CD4-positive, alpha-beta memory T cell (primary cell): ENCODE measurements at regions not wholly inside any gene's neighbourhood (a gene's known extent, or its start where the extent isn't known, plus 50 kb on each side); places are given as distances from the start of the nearest gene placed in this dataset.
A peak's percentile ranks its signal among the peaks of the same experiment; 100 is the strongest.

Experiments
- CTCF ChIA-PET: fragments of 350-600 bp; sonication (Branson Sonifier 250); formaldehyde crosslinking; loops from one replicate; lab custom pipeline; 2021; ENCODE audit warnings: inconsistent platforms; ENCODE audit not compliant: partially characterized antibody; lab: Charles Lee
- POLR2A ChIA-PET: fragments of 350-600 bp; sonication (Branson Sonifier 250); formaldehyde crosslinking; loops from one replicate; lab custom pipeline; 2021; ENCODE audit not compliant: partially characterized antibody; lab: Charles Lee
- DNase-seq, 5 donors: peaks; one replicate each; pipeline versions ENCODE4 v3.0.0 to v3.0.0-alpha.2; 2020 to 2022; ENCODE audit warnings: mixed read lengths in 1 of 5
- H3K27ac ChIP-seq: one replicate; pipeline ENCODE4 v1.7.0; 2013; ENCODE audit warnings: low read depth, low read length
- H3K27me3 ChIP-seq: 2 replicates; pipeline ENCODE4 v1.7.0; 2013; ENCODE audit warnings: mild to moderate bottlenecking, low read length, moderate library complexity; ENCODE audit not compliant: insufficient read depth
- H3K36me3 ChIP-seq: 2 replicates; pipeline ENCODE4 v1.7.0; 2013; ENCODE audit warnings: mild to moderate bottlenecking, low read length, moderate library complexity; ENCODE audit not compliant: insufficient read depth
- H3K4me1 ChIP-seq: 2 replicates; pipeline ENCODE4 v1.7.0; 2013; ENCODE audit warnings: mild to moderate bottlenecking, low read length, moderate library complexity; ENCODE audit not compliant: insufficient read depth
- H3K4me3 ChIP-seq, 2 donors: one replicate each; pipeline ENCODE4 v1.7.0; 2013; ENCODE audit warnings: low read length in 2 of 2, mild to moderate bottlenecking in 1 of 2
- H3K9me3 ChIP-seq, 2 donors: one replicate each; pipeline ENCODE4 v1.7.0; 2013; ENCODE audit warnings: low read length in 2 of 2, control low read depth in 1 of 2; ENCODE audit not compliant: control insufficient read depth in 1 of 2
- H3K27ac Mint-ChIP-seq, 7 donors: one replicate each; pipeline ENCODE4 v1.8.0; 2020 to 2021; ENCODE audit warnings: mixed read lengths in 7 of 7, mild to moderate bottlenecking in 6 of 7, inconsistent platforms in 3 of 7, moderate library complexity in 3 of 7
- H3K27me3 Mint-ChIP-seq, 2 donors: one replicate each; pipeline ENCODE4 v1.8.0; 2020 to 2021; ENCODE audit warnings: mixed read lengths in 2 of 2
- H3K36me3 Mint-ChIP-seq, 2 donors: one replicate each; pipeline ENCODE4 v1.8.0; 2020 to 2021; ENCODE audit warnings: mixed read lengths in 2 of 2, inconsistent platforms in 1 of 2, mild to moderate bottlenecking in 1 of 2
- H3K4me1 Mint-ChIP-seq, 4 donors: one replicate each; pipeline ENCODE4 v1.8.0; 2020 to 2021; ENCODE audit warnings: mixed read lengths in 4 of 4, mild to moderate bottlenecking in 1 of 4
- H3K4me3 Mint-ChIP-seq, 8 donors: one replicate each; pipeline ENCODE4 v1.8.0; 2020 to 2021; ENCODE audit warnings: mixed read lengths in 8 of 8, mild to moderate bottlenecking in 7 of 8, moderate library complexity in 6 of 8, inconsistent platforms in 3 of 8
- H3K9me3 Mint-ChIP-seq, 8 donors: one replicate each; pipeline ENCODE4 v1.8.0; 2020 to 2021; ENCODE audit warnings: mixed read lengths in 8 of 8, mild to moderate bottlenecking in 5 of 8, inconsistent platforms in 3 of 8, moderate library complexity in 1 of 8
- intact Hi-C: fragments of 100-400 bp; cut with micrococcal nuclease; formaldehyde crosslinking; loops from one replicate; pipeline ENCODE4 v1.15.1; 2023

- Histone ChIP-seq H3K27me3 (no peaks in the 10 kb centered on the region), H3K4me1 (no peaks in the 10 kb centered on the region), H3K9me3 (no peaks in the 10 kb centered on the region), H3K4me3 (no peak overlapping the region), H3K27ac (no peak overlapping the region), H3K36me3 (no peaks in the 10 kb centered on the region)
- peaks cover 9 to 16% of the 10 kb centered on the region in 2 donors for H3K27me3 Mint-ChIP-seq
- H3K36me3 Mint-ChIP-seq, result no peaks in the 10 kb centered on the region
- POLR2A ChIA-PET, result no interaction called here
- intact Hi-C loops, result no loop called here
- CTCF ChIA-PET, result interaction anchor here (1.1 to 1.2 kb wide), 2 partner anchors 10 to 514 kb away, joined by 4 read pairs; no protein-coding TSS in a partner anchor
- H3K4me3 Mint-ChIP-seq, result peak overlapping the region; percentile 22 to 79 (median 61)
- H3K9me3 Mint-ChIP-seq, result no peaks in the 10 kb centered on the region
- H3K27ac Mint-ChIP-seq, result peak overlapping the region in 2 of 7 donors; percentile 42 to 60
- peaks cover 3 to 16% (median 7%) of the 10 kb centered on the region in 4 donors for H3K4me1 Mint-ChIP-seq
- peak in 4 of 5 donors; percentile 23 to 37 (median 26) for DNase-seq
These were observed 136.3 kb downstream of the LY86 start for GRCh38 chr6:6724539-6725467.

GRCh38 chr6:6725468-6726209, 137.1 kb downstream of the LY86 start:
- ChIA-PET POLR2A (no interaction called here), CTCF (no interaction called here)
- Histone ChIP-seq H3K27ac (no peak overlapping the region), H3K36me3 (no peaks in the 10 kb centered on the region), H3K4me3 (no peak overlapping the region), H3K4me1 (no peaks in the 10 kb centered on the region), H3K27me3 (no peaks in the 10 kb centered on the region), H3K9me3 (no peaks in the 10 kb centered on the region)
- intact Hi-C loops, result no loop called here
- Mint-ChIP-seq H3K4me1 (peaks cover 3 to 16% (median 7%) of the 10 kb centered on the region in 4 donors), H3K27ac (peak overlapping the region in 1 of 7 donors; percentile 38), H3K9me3 (no peaks in the 10 kb centered on the region), H3K4me3 (peak overlapping the region in 2 of 8 donors; percentile 11 to 61), H3K36me3 (no peaks in the 10 kb centered on the region), H3K27me3 (peaks cover 9 to 16% of the 10 kb centered on the region in 2 donors)
- no peak for DNase-seq

- no peaks in the 10 kb centered on the region for H3K27me3 ChIP-seq
These were observed 139.8 kb downstream of the LY86 start for GRCh38 chr6:6728169-6728941.

GRCh38 chr6:6729971-6730370, 141.5 kb downstream of the LY86 start:
- Mint-ChIP-seq H3K27me3 (peaks cover 13 to 30% of the 10 kb centered on the region in 2 donors), H3K4me3 (no peak overlapping the region), H3K27ac (no peak overlapping the region), H3K9me3 (peaks cover 0 to 1% (median 0%) of the 10 kb centered on the region in 8 donors), H3K4me1 (peaks cover 0 to 9% (median 3%) of the 10 kb centered on the region in 4 donors), H3K36me3 (no peaks in the 10 kb centered on the region)
- Histone ChIP-seq H3K27ac (no peak overlapping the region), H3K27me3 (no peaks in the 10 kb centered on the region), H3K4me1 (no peaks in the 10 kb centered on the region), H3K36me3 (no peaks in the 10 kb centered on the region), H3K4me3 (no peak overlapping the region), H3K9me3 (no peaks in the 10 kb centered on the region)
- DNase-seq, result no peak
- POLR2A ChIA-PET, result no interaction called here
- intact Hi-C loops, result no loop called here
- CTCF ChIA-PET, result no interaction called here

More at GRCh38 chr6:6728169-6728941, 139.8 kb downstream of the LY86 start:
- peaks cover 3 to 16% (median 7%) of the 10 kb centered on the region in 4 donors for H3K4me1 Mint-ChIP-seq
- CTCF ChIA-PET, result interaction anchor here (1.0 to 1.4 kb wide), 2 partner anchors 12 to 510 kb away, joined by 3 to 4 read pairs; no protein-coding TSS in a partner anchor
- Histone ChIP-seq H3K4me3 (no peak overlapping the region), H3K9me3 (no peaks in the 10 kb centered on the region), H3K27ac (no peak overlapping the region), H3K36me3 (no peaks in the 10 kb centered on the region), H3K4me1 (no peaks in the 10 kb centered on the region)
- POLR2A ChIA-PET, result no interaction called here
- peaks cover 10 to 20% of the 10 kb centered on the region in 2 donors for H3K27me3 Mint-ChIP-seq
- no peaks in the 10 kb centered on the region for H3K36me3 Mint-ChIP-seq
- peak overlapping the region in 1 of 7 donors; percentile 16 for H3K27ac Mint-ChIP-seq
- no peak overlapping the region for H3K4me3 Mint-ChIP-seq
- intact Hi-C loops, result no loop called here
- peaks cover 0 to 1% (median 0%) of the 10 kb centered on the region in 8 donors for H3K9me3 Mint-ChIP-seq
- no peak for DNase-seq

- no peaks in the 10 kb centered on the region for H3K36me3 ChIP-seq
- ChIA-PET POLR2A (no interaction called here), CTCF (no interaction called here)
- no peak overlapping the region for H3K27ac ChIP-seq
- no peak for DNase-seq
- intact Hi-C loops, result no loop called here
- peaks cover 0 to 1% (median 0%) of the 10 kb centered on the region in 8 donors for H3K9me3 Mint-ChIP-seq
- H3K4me3 ChIP-seq, result no peak overlapping the region
- H3K27me3 Mint-ChIP-seq, result peaks cover 14 to 33% of the 10 kb centered on the region in 2 donors
- H3K9me3 ChIP-seq, result no peaks in the 10 kb centered on the region
- no peak overlapping the region for H3K4me3 Mint-ChIP-seq
- no peaks in the 10 kb centered on the region for H3K36me3 Mint-ChIP-seq
- H3K27me3 ChIP-seq, result no peaks in the 10 kb centered on the region
- no peak overlapping the region for H3K27ac Mint-ChIP-seq
- H3K4me1 ChIP-seq, result no peaks in the 10 kb centered on the region
- H3K4me1 Mint-ChIP-seq, result peaks cover 0 to 4% (median 1%) of the 10 kb centered on the region in 4 donors
These were observed 142.3 kb downstream of the LY86 start for GRCh38 chr6:6730831-6731230.

- Mint-ChIP-seq H3K4me3 (no peak overlapping the region), H3K27me3 (peaks cover 23 to 32% of the 10 kb centered on the region in 2 donors), H3K36me3 (no peaks in the 10 kb centered on the region), H3K4me1 (no peaks in the 10 kb centered on the region), H3K27ac (no peak overlapping the region), H3K9me3 (peaks cover 0 to 1% (median 0%) of the 10 kb centered on the region in 8 donors)
- no peak overlapping the region for H3K4me3 ChIP-seq
- ChIA-PET POLR2A (no interaction called here), CTCF (no interaction called here)
- no peak for DNase-seq
- H3K27ac ChIP-seq, result no peak overlapping the region
- H3K27me3 ChIP-seq, result no peaks in the 10 kb centered on the region
- no peaks in the 10 kb centered on the region for H3K9me3 ChIP-seq
- intact Hi-C loops, result no loop called here
- no peaks in the 10 kb centered on the region for H3K4me1 ChIP-seq
- H3K36me3 ChIP-seq, result no peaks in the 10 kb centered on the region
These were observed 146.3 kb downstream of the LY86 start for GRCh38 chr6:6734479-6735465.
